T-helper 22 cell (primary cell): ENCODE measurements at regions not wholly inside any gene's neighbourhood (a gene's known extent, or its start where the extent isn't known, plus 50 kb on each side); places are given as distances from the start of the nearest gene placed in this dataset.

Experiments used
- DNase-seq: peaks from one replicate; pipeline ENCODE4 v3.0.0-alpha.2; 2020; ENCODE audit warnings: low read depth

GRCh38 chr13:105527127-105527526 lies 1008.3 kb downstream of the EFNB2 start:
- no peak for DNase-seq

- DNase-seq = no peak
Measured at GRCh38 chr13:105519771-105520170, 1015.7 kb downstream of the EFNB2 start.

- no peak for DNase-seq
Measured at GRCh38 chr13:105518086-105518485, 1017.4 kb downstream of the EFNB2 start.

GRCh38 chr13:105514401-105514800 lies 1021.1 kb downstream of the EFNB2 start:
- DNase-seq = no peak

GRCh38 chr13:105513448-105513847 lies 1022.0 kb downstream of the EFNB2 start:
- no peak for DNase-seq

GRCh38 chr13:105509981-105510762 lies 1025.3 kb downstream of the EFNB2 start:
- no peak for DNase-seq

GRCh38 chr13:105506463-105506862 lies 1029.0 kb downstream of the EFNB2 start:
- no peak for DNase-seq

GRCh38 chr13:105502193-105502592 lies 1033.3 kb downstream of the EFNB2 start:
- no peak for DNase-seq

GRCh38 chr13:105497597-105497996 lies 1037.9 kb downstream of the EFNB2 start:
- no peak for DNase-seq

GRCh38 chr13:105492216-105492615 lies 1043.2 kb downstream of the EFNB2 start:
- DNase-seq = no peak

- no peak for DNase-seq
Measured at GRCh38 chr13:105491345-105491744, 1044.1 kb downstream of the EFNB2 start.

- no peak for DNase-seq
Measured at GRCh38 chr13:105485081-105485480, 1050.4 kb downstream of the EFNB2 start.

- DNase-seq = no peak
Measured at GRCh38 chr13:105474983-105475610, 1060.4 kb downstream of the EFNB2 start.

- DNase-seq = no peak
Measured at GRCh38 chr13:105471673-105472072, 1063.8 kb downstream of the EFNB2 start.

GRCh38 chr13:105466376-105466775 lies 1069.1 kb downstream of the EFNB2 start:
- no peak for DNase-seq

- no peak for DNase-seq
Measured at GRCh38 chr13:105465745-105466144, 1069.7 kb downstream of the EFNB2 start, which contains the start of gene DAOA. Gene DAOA, plus strand, starts transcription at chr13:105466045.

- no peak for DNase-seq
Measured at GRCh38 chr13:105465251-105465650, 1070.2 kb downstream of the EFNB2 start.

GRCh38 chr13:105464249-105464648 lies 1071.2 kb downstream of the EFNB2 start:
- DNase-seq = no peak

- DNase-seq = no peak
Measured at GRCh38 chr13:105463011-105463501, 1072.4 kb downstream of the EFNB2 start.

- DNase-seq = no peak
Measured at GRCh38 chr13:105462098-105462497, 1073.4 kb downstream of the EFNB2 start.

GRCh38 chr13:105452895-105453294 lies 1082.6 kb downstream of the EFNB2 start:
- no peak for DNase-seq

GRCh38 chr13:105450784-105451183 lies 1084.7 kb downstream of the EFNB2 start:
- no peak for DNase-seq

GRCh38 chr13:105448811-105449210 lies 1086.7 kb downstream of the EFNB2 start:
- no peak for DNase-seq
